ENCODE measurements at regions not wholly inside any gene's neighbourhood (a gene's known extent, or its start where the extent isn't known, plus 50 kb on each side); places are given as distances from the start of the nearest gene placed in this dataset.

DNA sequence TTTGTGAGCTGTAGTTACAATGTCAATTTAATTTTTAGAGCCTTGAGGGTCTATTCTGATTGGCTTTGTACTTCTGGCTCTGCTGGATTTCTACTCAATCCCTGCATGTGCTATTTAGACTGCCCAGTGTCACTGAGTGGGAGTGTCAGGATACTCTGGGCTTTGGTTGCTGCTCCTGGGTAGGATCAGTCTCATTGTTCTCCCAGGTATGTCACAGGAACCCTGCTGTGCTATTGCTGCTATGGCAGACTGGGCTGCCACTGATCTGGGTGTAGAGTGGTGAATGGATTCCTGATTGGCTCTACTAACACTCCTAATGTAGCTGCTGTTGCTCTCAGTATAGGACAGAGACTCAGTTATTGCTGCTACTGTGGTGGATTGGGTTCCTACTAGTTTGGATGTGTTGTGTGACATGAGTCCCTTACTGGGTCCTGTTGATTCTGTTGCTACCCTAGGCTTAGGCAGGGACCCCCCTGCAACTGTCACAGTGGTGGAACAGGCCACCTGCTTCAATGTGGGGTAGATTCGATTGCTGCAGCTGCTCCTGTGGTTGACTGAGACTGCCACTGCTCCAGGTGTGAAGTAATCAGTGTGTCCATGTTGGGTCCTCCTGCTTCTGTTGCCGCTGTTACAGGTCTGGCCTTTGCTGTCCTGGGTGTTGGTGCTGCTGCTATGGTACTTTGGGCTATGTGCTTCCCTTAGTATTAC, 707.8 kb upstream of the AMOT start:
- intact Hi-C loops (cut with DNase I), result no loop called here

DNA sequence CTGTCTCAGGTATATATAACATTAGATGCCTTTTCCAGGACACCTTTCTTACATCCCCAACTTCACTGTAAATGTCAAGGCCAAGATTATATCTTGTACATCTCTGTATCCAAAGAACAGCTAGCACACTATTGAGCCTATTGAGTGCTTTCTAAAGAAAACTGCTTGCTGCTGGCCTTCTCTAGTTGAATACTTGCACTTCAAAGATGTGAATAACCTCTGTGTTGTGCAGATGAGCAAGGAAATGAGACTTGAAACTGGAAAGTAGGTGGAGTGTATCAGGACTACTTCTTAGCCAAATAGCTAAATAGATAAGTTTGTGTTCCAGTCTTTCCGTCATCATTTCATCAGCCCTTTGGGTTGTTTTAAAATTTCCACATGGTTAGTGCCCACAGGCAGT, 704.4 kb upstream of the AMOT start:
- no peak for DNase-seq (ENCODE audit: low spot score)
- Histone ChIP-seq H3K36me3 (no peaks in the 10 kb centered on the region), H3K27ac (no peak overlapping the region), H3K4me1 (replicated peaks) (no peaks in the 10 kb centered on the region), H3K27me3 (replicated peaks; ENCODE audit: insufficient read depth) (no peaks in the 10 kb centered on the region), H3K4me3 (no peak overlapping the region), H3K9me3 (no peaks in the 10 kb centered on the region)
- intact Hi-C loops (cut with DNase I), result no loop called here
- 88% methylated on average over 1 of the region's 1 CpG for WGBS
- no peak for TF ChIP-seq POLR2AphosphoS5 (IDR thresholded peaks at IDR 0.05)
- TF ChIP-seq POLR2A (IDR thresholded peaks at IDR 0.05), result no peak
- TF ChIP-seq, protein P1, sequence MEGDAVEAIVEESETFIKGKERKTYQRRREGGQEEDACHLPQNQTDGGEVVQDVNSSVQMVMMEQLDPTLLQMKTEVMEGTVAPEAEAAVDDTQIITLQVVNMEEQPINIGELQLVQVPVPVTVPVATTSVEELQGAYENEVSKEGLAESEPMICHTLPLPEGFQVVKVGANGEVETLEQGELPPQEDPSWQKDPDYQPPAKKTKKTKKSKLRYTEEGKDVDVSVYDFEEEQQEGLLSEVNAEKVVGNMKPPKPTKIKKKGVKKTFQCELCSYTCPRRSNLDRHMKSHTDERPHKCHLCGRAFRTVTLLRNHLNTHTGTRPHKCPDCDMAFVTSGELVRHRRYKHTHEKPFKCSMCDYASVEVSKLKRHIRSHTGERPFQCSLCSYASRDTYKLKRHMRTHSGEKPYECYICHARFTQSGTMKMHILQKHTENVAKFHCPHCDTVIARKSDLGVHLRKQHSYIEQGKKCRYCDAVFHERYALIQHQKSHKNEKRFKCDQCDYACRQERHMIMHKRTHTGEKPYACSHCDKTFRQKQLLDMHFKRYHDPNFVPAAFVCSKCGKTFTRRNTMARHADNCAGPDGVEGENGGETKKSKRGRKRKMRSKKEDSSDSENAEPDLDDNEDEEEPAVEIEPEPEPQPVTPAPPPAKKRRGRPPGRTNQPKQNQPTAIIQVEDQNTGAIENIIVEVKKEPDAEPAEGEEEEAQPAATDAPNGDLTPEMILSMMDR (IDR thresholded peaks at IDR 0.05), result no peak

More for the DNA sequence above, 707.8 kb upstream of the AMOT start:
- H3K4me3 ChIP-seq, result no peak overlapping the region
- no peaks in the 10 kb centered on the region for H3K27me3 ChIP-seq (replicated peaks; ENCODE audit: insufficient read depth)
- no peaks in the 10 kb centered on the region for H3K9me3 ChIP-seq
- TF ChIP-seq POLR2A (IDR thresholded peaks at IDR 0.05) (no peak), POLR2AphosphoS5 (IDR thresholded peaks at IDR 0.05) (no peak)
- TF ChIP-seq, protein P1 (IDR thresholded peaks at IDR 0.05), result no peak
- H3K27ac ChIP-seq, result no peak overlapping the region
- no peaks in the 10 kb centered on the region for H3K4me1 ChIP-seq (replicated peaks)
- 100% methylated on average over 1 of the region's 2 CpGs for WGBS
- no peak for DNase-seq (ENCODE audit: low spot score)
- H3K36me3 ChIP-seq, result no peaks in the 10 kb centered on the region

DNA sequence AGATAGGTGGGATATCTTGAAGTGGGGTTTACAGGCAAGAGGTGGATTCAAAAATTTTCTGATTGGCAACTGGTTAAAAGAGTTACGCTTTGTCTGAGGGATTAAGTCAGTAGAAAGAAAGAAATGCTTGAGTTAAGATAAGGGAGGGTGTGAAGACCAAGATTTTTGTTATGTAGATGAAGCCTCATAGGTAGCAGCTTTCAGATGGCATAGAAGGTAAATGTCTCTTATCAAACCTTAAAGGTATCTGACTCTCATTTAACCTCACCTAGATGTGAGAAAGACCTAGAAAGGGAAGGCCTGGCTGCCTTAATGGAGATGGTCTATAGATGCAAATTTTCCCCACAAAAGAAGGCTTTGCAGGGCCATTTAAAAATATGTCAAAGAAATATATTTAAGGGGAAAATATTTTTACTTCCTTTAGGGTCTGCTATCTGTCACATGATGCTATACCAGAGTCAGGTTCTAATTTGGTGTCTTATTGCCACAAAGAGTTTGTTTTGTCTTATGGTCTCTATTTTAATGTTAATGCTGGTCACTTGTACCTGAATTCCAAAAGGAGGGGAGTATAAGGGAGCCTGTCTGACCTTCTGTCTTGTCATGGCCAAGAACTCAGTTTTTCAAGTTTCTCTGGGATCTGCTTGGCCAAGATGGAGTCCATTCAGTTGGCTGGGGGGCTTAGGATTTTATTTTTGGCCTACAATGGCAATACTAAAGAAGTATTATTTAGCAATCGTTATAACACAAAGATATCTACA, 699.1 kb upstream of the AMOT start:
- H3K36me3 ChIP-seq, result no peaks in the 10 kb centered on the region
- H3K4me1 ChIP-seq (replicated peaks), result no peaks in the 10 kb centered on the region
- no peak for DNase-seq (ENCODE audit: low spot score)
- TF ChIP-seq POLR2AphosphoS5 (IDR thresholded peaks at IDR 0.05) (no peak), POLR2A (IDR thresholded peaks at IDR 0.05) (no peak)
- TF ChIP-seq, protein P1 (IDR thresholded peaks at IDR 0.05), result no peak
- H3K4me3 ChIP-seq, result no peak overlapping the region
- no peaks in the 10 kb centered on the region for H3K27me3 ChIP-seq (replicated peaks; ENCODE audit: insufficient read depth)
- intact Hi-C loops (cut with DNase I), result no loop called here
- H3K9me3 ChIP-seq, result no peaks in the 10 kb centered on the region
- 97% methylated on average over 2 of the region's 2 CpGs for WGBS
- no peak overlapping the region for H3K27ac ChIP-seq

DNA sequence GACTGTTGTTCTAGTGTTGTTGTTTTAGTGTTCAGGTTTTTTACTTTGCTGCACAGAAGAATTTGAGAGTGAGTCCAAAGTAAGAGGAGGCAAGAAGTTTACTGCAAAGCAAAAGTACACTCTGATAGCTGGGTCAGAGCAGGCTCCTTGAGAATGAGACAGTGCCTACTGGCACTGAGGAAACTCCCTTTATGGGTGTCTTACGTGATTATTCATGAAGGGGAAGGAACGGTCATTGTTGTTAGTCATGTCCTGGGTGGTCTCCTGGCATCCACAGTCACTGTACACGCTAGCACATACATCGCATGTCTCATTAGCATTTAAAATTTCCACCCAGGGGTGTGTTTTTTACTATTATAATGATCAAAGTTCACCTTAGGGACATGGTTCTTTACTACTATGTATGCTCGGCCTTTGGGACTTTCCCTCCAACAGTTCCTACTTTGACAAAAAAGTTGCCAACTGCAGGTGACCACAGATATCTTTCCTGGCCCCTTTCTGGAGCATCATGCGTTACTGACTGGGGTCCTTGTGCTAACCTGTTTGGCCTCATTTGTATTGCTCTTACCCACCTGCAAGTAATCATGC, 688.9 kb upstream of the AMOT start:
- no peaks in the 10 kb centered on the region for H3K4me1 ChIP-seq (replicated peaks)
- H3K27me3 ChIP-seq (replicated peaks; ENCODE audit: insufficient read depth), result no peaks in the 10 kb centered on the region
- intact Hi-C loops (cut with DNase I), result no loop called here
- no peak for TF ChIP-seq POLR2A (IDR thresholded peaks at IDR 0.05)
- TF ChIP-seq, protein P1 (IDR thresholded peaks at IDR 0.05), result no peak
- TF ChIP-seq POLR2AphosphoS5 (IDR thresholded peaks at IDR 0.05), result no peak
- H3K36me3 ChIP-seq, result no peaks in the 10 kb centered on the region
- H3K9me3 ChIP-seq, result no peaks in the 10 kb centered on the region
- WGBS, result 93% methylated on average over 6 of the region's 6 CpGs
- no peak overlapping the region for H3K27ac ChIP-seq
- no peak overlapping the region for H3K4me3 ChIP-seq
- DNase-seq (ENCODE audit: low spot score), result no peak

All from prostate gland (tissue), 2 donors.